ENCODE measurements at regions not wholly inside any gene's neighbourhood (a gene's known extent, or its start where the extent isn't known, plus 50 kb on each side); places are given as distances from the start of the nearest gene placed in this dataset.

GRCh38 chr12:105704787-105705186, 374.3 kb downstream of the C12orf75 start:
- no peak overlapping the region for H2AFZ ChIP-seq
- H3K4me3 ChIP-seq (ENCODE audit: low read depth, low read length): no peak overlapping the region
- H3K9me3 ChIP-seq (ENCODE audit: control insufficient read depth, low read length): no peaks in the 10 kb centered on the region
- no peak for TF ChIP-seq CTCF (IDR thresholded peaks at IDR 0.05)
- H3K9ac ChIP-seq: no peak overlapping the region
- no peaks in the 10 kb centered on the region for H3K27me3 ChIP-seq (ENCODE audit: control insufficient read depth, insufficient read depth, low read length)
- H3K4me1 ChIP-seq: peaks cover 8% of the 10 kb centered on the region
- H3K36me3 ChIP-seq (ENCODE audit: control insufficient read depth, insufficient read depth, low read length): no peaks in the 10 kb centered on the region
- H3K79me2 ChIP-seq: no peaks in the 10 kb centered on the region
- H3K4me2 ChIP-seq (ENCODE audit: low read length): no peak overlapping the region
- H3K27ac ChIP-seq: no peak overlapping the region

- peaks cover 8% of the 10 kb centered on the region for H3K4me1 ChIP-seq
- no peak overlapping the region for H3K27ac ChIP-seq
- H2AFZ ChIP-seq: no peak overlapping the region
- H3K4me3 ChIP-seq (ENCODE audit: low read depth, low read length): no peak overlapping the region
- no peak overlapping the region for H3K9ac ChIP-seq
- H3K27me3 ChIP-seq (ENCODE audit: control insufficient read depth, insufficient read depth, low read length): no peaks in the 10 kb centered on the region
- no peaks in the 10 kb centered on the region for H3K36me3 ChIP-seq (ENCODE audit: control insufficient read depth, insufficient read depth, low read length)
- H3K79me2 ChIP-seq: no peaks in the 10 kb centered on the region
- TF ChIP-seq CTCF (IDR thresholded peaks at IDR 0.05): no peak
- H3K9me3 ChIP-seq (ENCODE audit: control insufficient read depth, low read length): no peaks in the 10 kb centered on the region
- no peak overlapping the region for H3K4me2 ChIP-seq (ENCODE audit: low read length)
Measured at GRCh38 chr12:105705235-105705634, 374.7 kb downstream of the C12orf75 start.

DNA sequence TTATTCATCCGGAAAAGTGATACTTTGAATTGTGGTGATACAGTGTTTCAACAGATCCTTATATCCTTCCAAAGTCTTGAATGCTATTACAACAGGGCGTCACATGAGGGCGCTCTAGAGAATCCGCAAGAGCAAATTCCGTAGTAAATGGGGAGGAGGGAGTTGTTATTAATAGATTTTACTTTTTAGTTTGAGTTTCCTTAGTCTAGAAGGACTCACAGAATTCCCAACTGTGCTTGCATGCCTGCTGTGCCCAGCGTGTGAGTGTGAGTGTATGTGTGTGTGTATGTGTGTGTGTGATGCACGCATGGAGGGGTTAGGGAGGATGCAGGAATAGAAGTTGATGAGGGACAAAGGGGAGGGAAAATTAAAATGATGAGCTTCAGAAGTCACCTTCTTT, 375.3 kb downstream of the C12orf75 start:
- no peak overlapping the region for H2AFZ ChIP-seq
- H3K27ac ChIP-seq: no peak overlapping the region
- H3K9ac ChIP-seq: no peak overlapping the region

DNA sequence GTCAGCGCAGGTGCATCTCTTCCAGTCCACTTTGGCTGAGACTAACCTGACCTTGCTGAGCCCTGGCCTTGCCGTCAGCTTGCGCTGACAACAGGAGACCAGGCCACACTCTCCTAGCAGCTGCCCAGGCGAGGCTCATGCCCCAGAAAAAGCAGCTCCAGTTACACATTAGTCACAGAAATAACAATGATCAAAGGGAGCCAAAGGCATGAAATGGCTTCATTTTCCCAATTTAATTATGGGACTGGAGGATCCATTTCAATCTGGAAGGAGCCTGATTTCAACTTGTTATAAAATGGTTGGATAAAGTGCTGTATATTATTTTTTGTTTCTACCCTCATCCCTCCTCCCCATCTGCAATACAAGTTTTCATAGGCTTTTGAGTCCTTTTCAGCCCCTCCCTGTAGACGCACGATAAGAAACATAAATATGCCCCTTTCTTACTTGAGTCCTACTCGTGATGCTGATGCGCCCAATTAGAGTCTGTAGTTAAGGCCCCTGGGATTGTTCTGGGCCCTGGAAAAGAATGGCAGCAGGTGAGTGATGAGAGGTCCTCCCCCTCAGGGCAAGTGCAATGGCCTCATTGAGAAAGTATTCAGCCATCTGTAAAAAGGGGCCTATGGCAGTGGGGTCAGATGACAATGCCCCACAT, 376.0 kb downstream of the C12orf75 start:
- Histone ChIP-seq H3K4me2 (ENCODE audit: low read length) (no peak overlapping the region), H3K4me3 (ENCODE audit: low read depth, low read length) (no peak overlapping the region), H3K4me1 (peaks cover 8% of the 10 kb centered on the region), H3K27ac (no peak overlapping the region), H3K36me3 (ENCODE audit: control insufficient read depth, insufficient read depth, low read length) (no peaks in the 10 kb centered on the region), H2AFZ (peak overlapping the region; percentile 1), H3K27me3 (ENCODE audit: control insufficient read depth, insufficient read depth, low read length) (no peaks in the 10 kb centered on the region), H3K9ac (no peak overlapping the region), H3K9me3 (ENCODE audit: control insufficient read depth, low read length) (no peaks in the 10 kb centered on the region), H3K79me2 (no peaks in the 10 kb centered on the region)
- TF ChIP-seq CTCF (IDR thresholded peaks at IDR 0.05): no peak

More for the DNA sequence above, 375.3 kb downstream of the C12orf75 start:
- TF ChIP-seq CTCF (IDR thresholded peaks at IDR 0.05): peak; percentile 83
- H3K4me2 ChIP-seq (ENCODE audit: low read length): no peak overlapping the region
- no peaks in the 10 kb centered on the region for H3K36me3 ChIP-seq (ENCODE audit: control insufficient read depth, insufficient read depth, low read length)
- H3K27me3 ChIP-seq (ENCODE audit: control insufficient read depth, insufficient read depth, low read length): no peaks in the 10 kb centered on the region
- no peaks in the 10 kb centered on the region for H3K9me3 ChIP-seq (ENCODE audit: control insufficient read depth, low read length)
- peaks cover 8% of the 10 kb centered on the region for H3K4me1 ChIP-seq
- H3K4me3 ChIP-seq (ENCODE audit: low read depth, low read length): no peak overlapping the region
- H3K79me2 ChIP-seq: no peaks in the 10 kb centered on the region

DNA sequence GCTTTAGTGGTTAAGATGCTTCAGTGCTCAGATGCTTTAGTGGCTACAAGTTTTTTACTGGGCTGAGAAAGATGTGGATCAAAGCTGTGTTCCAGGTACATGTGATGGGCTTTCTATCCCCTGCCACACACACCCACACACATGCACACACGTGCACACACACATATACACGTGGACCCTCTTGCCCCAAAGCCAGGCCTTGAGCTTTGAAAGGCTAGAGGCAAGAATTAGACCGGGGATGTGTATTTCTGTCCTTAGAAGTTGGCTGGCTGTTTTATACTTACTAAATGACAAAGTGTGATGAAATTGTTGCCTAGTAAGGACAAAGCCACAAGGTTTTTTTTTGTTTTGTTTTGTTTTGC, 376.5 kb downstream of the C12orf75 start:
- Histone ChIP-seq H3K9me3 (ENCODE audit: control insufficient read depth, low read length) (no peaks in the 10 kb centered on the region), H3K4me3 (ENCODE audit: low read depth, low read length) (no peak overlapping the region), H3K4me2 (ENCODE audit: low read length) (no peak overlapping the region), H3K4me1 (peaks cover 8% of the 10 kb centered on the region), H3K79me2 (no peaks in the 10 kb centered on the region), H3K36me3 (ENCODE audit: control insufficient read depth, insufficient read depth, low read length) (no peaks in the 10 kb centered on the region), H3K27me3 (ENCODE audit: control insufficient read depth, insufficient read depth, low read length) (no peaks in the 10 kb centered on the region), H3K27ac (no peak overlapping the region), H3K9ac (no peak overlapping the region), H2AFZ (no peak overlapping the region)
- no peak for TF ChIP-seq CTCF (IDR thresholded peaks at IDR 0.05)
